GM23338 (cell line): ENCODE measurements at regions not wholly inside any gene's neighbourhood (a gene's known extent, or its start where the extent isn't known, plus 50 kb on each side); places are given as distances from the start of the nearest gene placed in this dataset.

Source experiments
- ATAC-seq: fragments of 200-7000 bp; cut with Tn5 transposase; 3 replicates; pipeline ENCODE4 v1.9.1; 2020
- DNase-seq: peaks from one replicate; pipeline ENCODE4 v3.0.0-alpha.2; 2015; ENCODE audit warnings: low spot score
- H2AFZ ChIP-seq: fragments of 200-600 bp; sonication (generic); 2 replicates; pipeline ENCODE4 v1.8.0; 2016; ENCODE audit warnings: antibody characterized with exemption, mild to moderate bottlenecking, moderate library complexity
- H3F3A ChIP-seq: fragments of 200-600 bp; sonication (generic); replicated peaks from 2 replicates; pipeline ENCODE4 v1.8.0; 2017; ENCODE audit warnings: antibody characterized with exemption, mixed run types, low read depth
- H3K27ac ChIP-seq: fragments of 200-600 bp; sonication (generic); 2 replicates; pipeline ENCODE4 v1.6.1; 2016; ENCODE audit warnings: low read depth
- H3K27me3 ChIP-seq: fragments of 200-600 bp; sonication (generic); 2 replicates; pipeline ENCODE4 v1.8.0; 2016; ENCODE audit warnings: mild to moderate bottlenecking, mixed run types, moderate library complexity; ENCODE audit not compliant: insufficient read depth
- H3K36me3 ChIP-seq: fragments of 200-600 bp; sonication (generic); 2 replicates; pipeline ENCODE4 v1.8.0; 2016; ENCODE audit warnings: mild to moderate bottlenecking; ENCODE audit not compliant: insufficient read depth
- H3K4me1 ChIP-seq: fragments of 200-600 bp; sonication (generic); 2 replicates; pipeline ENCODE4 v1.8.0; 2016; ENCODE audit warnings: mild to moderate bottlenecking, moderate library complexity; ENCODE audit not compliant: insufficient read depth
- H3K4me2 ChIP-seq: fragments of 200-600 bp; sonication (generic); 2 replicates; pipeline ENCODE4 v1.7.1; 2017; ENCODE audit warnings: mixed run types
- H3K4me3 ChIP-seq: fragments of 200-600 bp; sonication (generic); 2 replicates; pipeline ENCODE4 v1.6.1; 2016; ENCODE audit warnings: mixed run types
- H3K79me2 ChIP-seq: fragments of 200-600 bp; sonication (generic); replicated peaks from 2 replicates; pipeline ENCODE4 v1.8.0; 2017; ENCODE audit warnings: mild to moderate bottlenecking; ENCODE audit not compliant: insufficient read depth
- H3K9me2 ChIP-seq: fragments of 200-600 bp; sonication (generic); 2 replicates; pipeline ENCODE4 v1.8.0; 2017; ENCODE audit not compliant: insufficient read depth
- H4K20me1 ChIP-seq: fragments of 200-600 bp; sonication (generic); replicated peaks from 2 replicates; pipeline ENCODE4 v1.8.0; 2017; ENCODE audit warnings: mild to moderate bottlenecking; ENCODE audit not compliant: insufficient read depth
- H3K27ac Mint-ChIP-seq: 2 replicates; pipeline ENCODE4 v1.8.0; 2020; ENCODE audit warnings: inconsistent platforms, mild to moderate bottlenecking, moderate library complexity, mixed read lengths
- H3K27me3 Mint-ChIP-seq: 3 replicates; pipeline ENCODE4 v1.8.0; 2022; ENCODE audit warnings: low read depth, mild to moderate bottlenecking, moderate library complexity, mixed read lengths, inconsistent platforms; ENCODE audit not compliant: insufficient read depth, poor library complexity
- H3K36me3 Mint-ChIP-seq: 3 replicates; pipeline ENCODE4 v1.8.0; 2021; ENCODE audit warnings: low read depth, mild to moderate bottlenecking, inconsistent platforms, moderate library complexity, mixed read lengths
- H3K4me1 Mint-ChIP-seq: 3 replicates; pipeline ENCODE4 v1.8.0; 2020; ENCODE audit warnings: mild to moderate bottlenecking, inconsistent platforms, mixed read lengths
- H3K4me3 Mint-ChIP-seq: 3 replicates; pipeline ENCODE4 v1.8.0; 2021; ENCODE audit warnings: moderate library complexity, mild to moderate bottlenecking, inconsistent platforms, mixed read lengths
- H3K9me3 Mint-ChIP-seq: 3 replicates; pipeline ENCODE4 v1.8.0; 2020; ENCODE audit warnings: moderate library complexity, mild to moderate bottlenecking, inconsistent platforms, mixed read lengths
- CREB1 ChIP-seq: fragments of 250-450 bp; sonication (Bioruptor Pico); IDR thresholded peaks from 2 replicates; pipeline ENCODE4 v1.5.0; 2020; ENCODE audit warnings: low read depth, mild to moderate bottlenecking, moderate library complexity
- EZH2 ChIP-seq: fragments of 200-600 bp; sonication (generic); IDR thresholded peaks from one replicate; pipeline ENCODE4 v1.8.0; 2017; ENCODE audit warnings: antibody characterized with exemption, mild to moderate bottlenecking, low read depth; ENCODE audit not compliant: unreplicated experiment
- EZH2phosphoT487 ChIP-seq: fragments of 200-600 bp; sonication (generic); IDR thresholded peaks from one replicate; pipeline ENCODE4 v1.8.1; 2018; ENCODE audit warnings: antibody characterized with exemption; ENCODE audit not compliant: unreplicated experiment
- JUNB ChIP-seq: IDR thresholded peaks from one replicate; pipeline ENCODE4 v1.6.1; 2016; ENCODE audit warnings: antibody characterized with exemption; ENCODE audit not compliant: unreplicated experiment
- NANOG ChIP-seq: IDR thresholded peaks from 2 replicates; pipeline ENCODE4 v1.6.1; 2016; ENCODE audit warnings: antibody characterized with exemption, borderline replicate concordance
- POLR2AphosphoS5 ChIP-seq: IDR thresholded peaks from 2 replicates; pipeline ENCODE4 v1.6.1; 2016; ENCODE audit warnings: antibody characterized with exemption, low read depth
- STAT1 ChIP-seq: IDR thresholded peaks from one replicate; pipeline ENCODE4 v1.6.1; 2016; ENCODE audit warnings: antibody characterized with exemption; ENCODE audit not compliant: unreplicated experiment
- ZNF114 ChIP-seq: fragments of 250-450 bp; sonication (Bioruptor Pico); IDR thresholded peaks from 2 replicates; pipeline ENCODE4 v1.5.0; 2020; ENCODE audit warnings: mild to moderate bottlenecking, moderate library complexity
- ZNF331 ChIP-seq: fragments of 250-450 bp; sonication (Bioruptor Pico); IDR thresholded peaks from 2 replicates; pipeline ENCODE4 v1.5.0; 2020; ENCODE audit warnings: low read depth, mild to moderate bottlenecking, moderate library complexity
- TF ChIP-seq, protein P1 (sequence below): fragments of 250-450 bp; sonication (Bioruptor Pico); IDR thresholded peaks from 2 replicates; pipeline ENCODE4 v1.5.0; 2020; ENCODE audit warnings: mild to moderate bottlenecking, moderate library complexity
- TF ChIP-seq, protein P2 (sequence below): IDR thresholded peaks from 2 replicates; pipeline ENCODE4 v1.6.1; 2016; ENCODE audit warnings: antibody characterized with exemption
- TF ChIP-seq, protein P3 (sequence below): IDR thresholded peaks from one replicate; pipeline ENCODE4 v1.6.1; 2018; ENCODE audit warnings: antibody characterized with exemption; ENCODE audit not compliant: unreplicated experiment
- TF ChIP-seq, protein P4 (sequence below), 2 experiments: fragments of 200-600 bp in 1 of 2; sonication (generic) in 1 of 2; conservative IDR thresholded peaks; 2 replicates each; pipeline versions ENCODE4 v1.5.1 to v1.6.1; 2016 to 2017; ENCODE audit warnings: antibody characterized with exemption in 2 of 2, low read depth in 2 of 2, mild to moderate bottlenecking in 2 of 2, moderate library complexity in 1 of 2

DNA sequence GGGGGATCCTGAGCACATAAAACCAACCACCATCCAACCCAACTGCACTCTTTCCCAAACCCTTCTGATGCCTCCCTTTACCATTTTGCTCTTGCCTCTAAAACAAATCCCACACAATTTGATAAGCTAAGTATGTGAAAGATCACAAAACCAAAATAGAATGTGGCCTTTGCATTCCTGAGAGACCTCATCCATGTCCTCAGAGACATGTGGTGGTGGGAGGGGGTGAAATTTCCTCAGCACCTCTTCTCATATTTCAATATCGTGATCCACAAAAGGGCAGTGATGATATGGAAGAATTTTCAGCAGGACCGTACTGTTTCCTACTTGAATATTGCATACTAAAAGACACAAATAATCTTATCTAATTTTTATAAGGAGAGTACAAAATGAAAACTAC lies 423.3 kb downstream of the TLE1 start (continued):
- TF ChIP-seq NANOG = no peak
- TF ChIP-seq ZNF114 (CRISPR knock-in tag) = no peak
- no peak for TF ChIP-seq ZNF331 (CRISPR knock-in tag)
- TF ChIP-seq EZH2 = no peak

DNA sequence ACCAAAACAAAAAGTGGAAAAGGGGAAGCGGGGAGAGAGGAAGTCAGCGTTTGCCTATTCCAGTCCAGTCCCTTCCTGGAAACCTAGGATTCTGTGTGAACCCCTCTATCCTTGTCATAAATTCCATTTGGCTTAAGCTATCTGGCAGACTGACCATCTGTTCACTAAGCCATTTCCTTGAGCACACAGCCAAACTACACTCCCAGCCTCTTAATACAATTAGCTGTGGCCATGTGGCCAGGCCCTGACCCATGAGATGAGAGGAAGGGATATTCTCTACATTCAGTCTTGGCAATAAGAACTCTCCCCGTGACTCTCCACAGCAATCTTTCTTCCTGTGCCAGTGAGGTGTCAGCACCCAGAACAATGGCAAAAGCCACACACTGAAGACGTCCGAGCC lies 424.8 kb downstream of the TLE1 start:
- H2AFZ ChIP-seq = 0 out of 2 replicates have a peak overlapping the region, but pooled peaks have one; percentile 38

More for the DNA sequence above, 424.8 kb downstream of the TLE1 start:
- DNase-seq = no peak
- no peak overlapping the region for H3K4me2 ChIP-seq
- H3F3A ChIP-seq = no peaks in the 10 kb centered on the region
- no peaks in the 10 kb centered on the region for H4K20me1 ChIP-seq
- ATAC-seq = no peak
- TF ChIP-seq ZNF114 (CRISPR knock-in tag) (no peak), CREB1 (CRISPR knock-in tag) (no peak), NANOG (no peak), EZH2phosphoT487 (no peak), STAT1 (no peak), POLR2AphosphoS5 (no peak), EZH2 (no peak), JUNB (no peak), ZNF331 (CRISPR knock-in tag) (no peak)
- TF ChIP-seq, protein P1, sequence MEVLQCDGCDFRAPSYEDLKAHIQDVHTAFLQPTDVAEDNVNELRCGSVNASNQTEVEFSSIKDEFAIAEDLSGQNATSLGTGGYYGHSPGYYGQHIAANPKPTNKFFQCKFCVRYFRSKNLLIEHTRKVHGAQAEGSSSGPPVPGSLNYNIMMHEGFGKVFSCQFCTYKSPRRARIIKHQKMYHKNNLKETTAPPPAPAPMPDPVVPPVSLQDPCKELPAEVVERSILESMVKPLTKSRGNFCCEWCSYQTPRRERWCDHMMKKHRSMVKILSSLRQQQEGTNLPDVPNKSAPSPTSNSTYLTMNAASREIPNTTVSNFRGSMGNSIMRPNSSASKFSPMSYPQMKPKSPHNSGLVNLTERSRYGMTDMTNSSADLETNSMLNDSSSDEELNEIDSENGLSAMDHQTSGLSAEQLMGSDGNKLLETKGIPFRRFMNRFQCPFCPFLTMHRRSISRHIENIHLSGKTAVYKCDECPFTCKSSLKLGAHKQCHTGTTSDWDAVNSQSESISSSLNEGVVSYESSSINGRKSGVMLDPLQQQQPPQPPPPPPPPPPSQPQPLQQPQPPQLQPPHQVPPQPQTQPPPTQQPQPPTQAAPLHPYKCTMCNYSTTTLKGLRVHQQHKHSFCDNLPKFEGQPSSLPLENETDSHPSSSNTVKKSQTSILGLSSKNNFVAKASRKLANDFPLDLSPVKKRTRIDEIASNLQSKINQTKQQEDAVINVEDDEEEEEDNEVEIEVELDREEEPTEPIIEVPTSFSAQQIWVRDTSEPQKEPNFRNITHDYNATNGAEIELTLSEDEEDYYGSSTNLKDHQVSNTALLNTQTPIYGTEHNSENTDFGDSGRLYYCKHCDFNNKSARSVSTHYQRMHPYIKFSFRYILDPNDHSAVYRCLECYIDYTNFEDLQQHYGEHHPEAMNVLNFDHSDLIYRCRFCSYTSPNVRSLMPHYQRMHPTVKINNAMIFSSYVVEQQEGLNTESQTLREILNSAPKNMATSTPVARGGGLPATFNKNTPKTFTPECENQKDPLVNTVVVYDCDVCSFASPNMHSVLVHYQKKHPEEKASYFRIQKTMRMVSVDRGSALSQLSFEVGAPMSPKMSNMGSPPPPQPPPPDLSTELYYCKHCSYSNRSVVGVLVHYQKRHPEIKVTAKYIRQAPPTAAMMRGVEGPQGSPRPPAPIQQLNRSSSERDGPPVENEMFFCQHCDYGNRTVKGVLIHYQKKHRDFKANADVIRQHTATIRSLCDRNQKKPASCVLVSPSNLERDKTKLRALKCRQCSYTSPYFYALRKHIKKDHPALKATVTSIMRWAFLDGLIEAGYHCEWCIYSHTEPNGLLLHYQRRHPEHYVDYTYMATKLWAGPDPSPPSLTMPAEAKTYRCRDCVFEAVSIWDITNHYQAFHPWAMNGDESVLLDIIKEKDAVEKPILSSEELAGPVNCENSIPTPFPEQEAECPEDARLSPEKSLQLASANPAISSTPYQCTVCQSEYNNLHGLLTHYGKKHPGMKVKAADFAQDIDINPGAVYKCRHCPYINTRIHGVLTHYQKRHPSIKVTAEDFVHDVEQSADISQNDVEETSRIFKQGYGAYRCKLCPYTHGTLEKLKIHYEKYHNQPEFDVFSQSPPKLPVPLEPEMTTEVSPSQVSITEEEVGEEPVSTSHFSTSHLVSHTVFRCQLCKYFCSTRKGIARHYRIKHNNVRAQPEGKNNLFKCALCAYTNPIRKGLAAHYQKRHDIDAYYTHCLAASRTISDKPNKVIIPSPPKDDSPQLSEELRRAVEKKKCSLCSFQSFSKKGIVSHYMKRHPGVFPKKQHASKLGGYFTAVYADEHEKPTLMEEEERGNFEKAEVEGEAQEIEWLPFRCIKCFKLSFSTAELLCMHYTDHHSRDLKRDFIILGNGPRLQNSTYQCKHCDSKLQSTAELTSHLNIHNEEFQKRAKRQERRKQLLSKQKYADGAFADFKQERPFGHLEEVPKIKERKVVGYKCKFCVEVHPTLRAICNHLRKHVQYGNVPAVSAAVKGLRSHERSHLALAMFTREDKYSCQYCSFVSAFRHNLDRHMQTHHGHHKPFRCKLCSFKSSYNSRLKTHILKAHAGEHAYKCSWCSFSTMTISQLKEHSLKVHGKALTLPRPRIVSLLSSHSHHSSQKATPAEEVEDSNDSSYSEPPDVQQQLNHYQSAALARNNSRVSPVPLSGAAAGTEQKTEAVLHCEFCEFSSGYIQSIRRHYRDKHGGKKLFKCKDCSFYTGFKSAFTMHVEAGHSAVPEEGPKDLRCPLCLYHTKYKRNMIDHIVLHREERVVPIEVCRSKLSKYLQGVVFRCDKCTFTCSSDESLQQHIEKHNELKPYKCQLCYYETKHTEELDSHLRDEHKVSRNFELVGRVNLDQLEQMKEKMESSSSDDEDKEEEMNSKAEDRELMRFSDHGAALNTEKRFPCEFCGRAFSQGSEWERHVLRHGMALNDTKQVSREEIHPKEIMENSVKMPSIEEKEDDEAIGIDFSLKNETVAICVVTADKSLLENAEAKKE = no peak
- TF ChIP-seq, protein P2, sequence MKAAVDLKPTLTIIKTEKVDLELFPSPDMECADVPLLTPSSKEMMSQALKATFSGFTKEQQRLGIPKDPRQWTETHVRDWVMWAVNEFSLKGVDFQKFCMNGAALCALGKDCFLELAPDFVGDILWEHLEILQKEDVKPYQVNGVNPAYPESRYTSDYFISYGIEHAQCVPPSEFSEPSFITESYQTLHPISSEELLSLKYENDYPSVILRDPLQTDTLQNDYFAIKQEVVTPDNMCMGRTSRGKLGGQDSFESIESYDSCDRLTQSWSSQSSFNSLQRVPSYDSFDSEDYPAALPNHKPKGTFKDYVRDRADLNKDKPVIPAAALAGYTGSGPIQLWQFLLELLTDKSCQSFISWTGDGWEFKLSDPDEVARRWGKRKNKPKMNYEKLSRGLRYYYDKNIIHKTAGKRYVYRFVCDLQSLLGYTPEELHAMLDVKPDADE = no peak
- TF ChIP-seq, protein P3, sequence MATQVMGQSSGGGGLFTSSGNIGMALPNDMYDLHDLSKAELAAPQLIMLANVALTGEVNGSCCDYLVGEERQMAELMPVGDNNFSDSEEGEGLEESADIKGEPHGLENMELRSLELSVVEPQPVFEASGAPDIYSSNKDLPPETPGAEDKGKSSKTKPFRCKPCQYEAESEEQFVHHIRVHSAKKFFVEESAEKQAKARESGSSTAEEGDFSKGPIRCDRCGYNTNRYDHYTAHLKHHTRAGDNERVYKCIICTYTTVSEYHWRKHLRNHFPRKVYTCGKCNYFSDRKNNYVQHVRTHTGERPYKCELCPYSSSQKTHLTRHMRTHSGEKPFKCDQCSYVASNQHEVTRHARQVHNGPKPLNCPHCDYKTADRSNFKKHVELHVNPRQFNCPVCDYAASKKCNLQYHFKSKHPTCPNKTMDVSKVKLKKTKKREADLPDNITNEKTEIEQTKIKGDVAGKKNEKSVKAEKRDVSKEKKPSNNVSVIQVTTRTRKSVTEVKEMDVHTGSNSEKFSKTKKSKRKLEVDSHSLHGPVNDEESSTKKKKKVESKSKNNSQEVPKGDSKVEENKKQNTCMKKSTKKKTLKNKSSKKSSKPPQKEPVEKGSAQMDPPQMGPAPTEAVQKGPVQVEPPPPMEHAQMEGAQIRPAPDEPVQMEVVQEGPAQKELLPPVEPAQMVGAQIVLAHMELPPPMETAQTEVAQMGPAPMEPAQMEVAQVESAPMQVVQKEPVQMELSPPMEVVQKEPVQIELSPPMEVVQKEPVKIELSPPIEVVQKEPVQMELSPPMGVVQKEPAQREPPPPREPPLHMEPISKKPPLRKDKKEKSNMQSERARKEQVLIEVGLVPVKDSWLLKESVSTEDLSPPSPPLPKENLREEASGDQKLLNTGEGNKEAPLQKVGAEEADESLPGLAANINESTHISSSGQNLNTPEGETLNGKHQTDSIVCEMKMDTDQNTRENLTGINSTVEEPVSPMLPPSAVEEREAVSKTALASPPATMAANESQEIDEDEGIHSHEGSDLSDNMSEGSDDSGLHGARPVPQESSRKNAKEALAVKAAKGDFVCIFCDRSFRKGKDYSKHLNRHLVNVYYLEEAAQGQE = no peak
- TF ChIP-seq, protein P4, sequence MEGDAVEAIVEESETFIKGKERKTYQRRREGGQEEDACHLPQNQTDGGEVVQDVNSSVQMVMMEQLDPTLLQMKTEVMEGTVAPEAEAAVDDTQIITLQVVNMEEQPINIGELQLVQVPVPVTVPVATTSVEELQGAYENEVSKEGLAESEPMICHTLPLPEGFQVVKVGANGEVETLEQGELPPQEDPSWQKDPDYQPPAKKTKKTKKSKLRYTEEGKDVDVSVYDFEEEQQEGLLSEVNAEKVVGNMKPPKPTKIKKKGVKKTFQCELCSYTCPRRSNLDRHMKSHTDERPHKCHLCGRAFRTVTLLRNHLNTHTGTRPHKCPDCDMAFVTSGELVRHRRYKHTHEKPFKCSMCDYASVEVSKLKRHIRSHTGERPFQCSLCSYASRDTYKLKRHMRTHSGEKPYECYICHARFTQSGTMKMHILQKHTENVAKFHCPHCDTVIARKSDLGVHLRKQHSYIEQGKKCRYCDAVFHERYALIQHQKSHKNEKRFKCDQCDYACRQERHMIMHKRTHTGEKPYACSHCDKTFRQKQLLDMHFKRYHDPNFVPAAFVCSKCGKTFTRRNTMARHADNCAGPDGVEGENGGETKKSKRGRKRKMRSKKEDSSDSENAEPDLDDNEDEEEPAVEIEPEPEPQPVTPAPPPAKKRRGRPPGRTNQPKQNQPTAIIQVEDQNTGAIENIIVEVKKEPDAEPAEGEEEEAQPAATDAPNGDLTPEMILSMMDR (conservative IDR thresholded peaks at IDR 0.05; ENCODE audit: low read depth in 2 of 2) = no peak
- Mint-ChIP-seq H3K4me1 (no peaks in the 10 kb centered on the region), H3K27me3 (peaks cover 1% of the 10 kb centered on the region), H3K27ac (no peak overlapping the region), H3K9me3 (peaks cover 32% of the 10 kb centered on the region), H3K36me3 (peaks cover 15% of the 10 kb centered on the region; the same call in 2 of the 3 replicates), H3K4me3 (no peak overlapping the region)
- H3K36me3 ChIP-seq = no peaks in the 10 kb centered on the region
- no peaks in the 10 kb centered on the region for H3K27me3 ChIP-seq
- peaks cover 6% of the 10 kb centered on the region; the same call in 1 of the 2 replicates for H3K9me2 ChIP-seq
- no peaks in the 10 kb centered on the region for H3K79me2 ChIP-seq
- H3K4me1 ChIP-seq = no peaks in the 10 kb centered on the region
- no peak overlapping the region for H3K4me3 ChIP-seq
- no peak overlapping the region for H3K27ac ChIP-seq
